IPS-20b (cell line): ENCODE measurements at regions not wholly inside any gene's neighbourhood (a gene's known extent, or its start where the extent isn't known, plus 50 kb on each side); places are given as distances from the start of the nearest gene placed in this dataset.

ENCODE experiments used
- H3K27ac ChIP-seq: one replicate; pipeline ENCODE4 v1.5.1; 2013; ENCODE audit warnings: low read length
- H3K27me3 ChIP-seq: 2 replicates; pipeline ENCODE4 v1.6.1; 2013; ENCODE audit warnings: mild to moderate bottlenecking, low read length, inconsistent platforms; ENCODE audit not compliant: insufficient read depth
- H3K36me3 ChIP-seq: 2 replicates; pipeline ENCODE4 v1.6.1; 2013; ENCODE audit warnings: low read depth, mild to moderate bottlenecking, inconsistent platforms, low read length, moderate library complexity; ENCODE audit not compliant: insufficient read depth
- H3K4me1 ChIP-seq: 2 replicates; pipeline ENCODE4 v1.6.1; 2013; ENCODE audit warnings: mild to moderate bottlenecking, control low read depth, inconsistent platforms, low read length, moderate library complexity; ENCODE audit not compliant: insufficient read depth
- H3K4me3 ChIP-seq: 2 replicates; pipeline ENCODE4 v1.5.1; 2013; ENCODE audit warnings: mild to moderate bottlenecking, low read length, inconsistent platforms
- H3K9ac ChIP-seq: 2 replicates; pipeline ENCODE4 v1.6.1; 2013; ENCODE audit warnings: low read depth, mild to moderate bottlenecking, inconsistent platforms, low read length, moderate library complexity
- H3K9me3 ChIP-seq: 2 replicates; pipeline ENCODE4 v1.6.1; 2013; ENCODE audit warnings: mild to moderate bottlenecking, low read depth, low read length, inconsistent platforms; ENCODE audit not compliant: insufficient read depth

DNA sequence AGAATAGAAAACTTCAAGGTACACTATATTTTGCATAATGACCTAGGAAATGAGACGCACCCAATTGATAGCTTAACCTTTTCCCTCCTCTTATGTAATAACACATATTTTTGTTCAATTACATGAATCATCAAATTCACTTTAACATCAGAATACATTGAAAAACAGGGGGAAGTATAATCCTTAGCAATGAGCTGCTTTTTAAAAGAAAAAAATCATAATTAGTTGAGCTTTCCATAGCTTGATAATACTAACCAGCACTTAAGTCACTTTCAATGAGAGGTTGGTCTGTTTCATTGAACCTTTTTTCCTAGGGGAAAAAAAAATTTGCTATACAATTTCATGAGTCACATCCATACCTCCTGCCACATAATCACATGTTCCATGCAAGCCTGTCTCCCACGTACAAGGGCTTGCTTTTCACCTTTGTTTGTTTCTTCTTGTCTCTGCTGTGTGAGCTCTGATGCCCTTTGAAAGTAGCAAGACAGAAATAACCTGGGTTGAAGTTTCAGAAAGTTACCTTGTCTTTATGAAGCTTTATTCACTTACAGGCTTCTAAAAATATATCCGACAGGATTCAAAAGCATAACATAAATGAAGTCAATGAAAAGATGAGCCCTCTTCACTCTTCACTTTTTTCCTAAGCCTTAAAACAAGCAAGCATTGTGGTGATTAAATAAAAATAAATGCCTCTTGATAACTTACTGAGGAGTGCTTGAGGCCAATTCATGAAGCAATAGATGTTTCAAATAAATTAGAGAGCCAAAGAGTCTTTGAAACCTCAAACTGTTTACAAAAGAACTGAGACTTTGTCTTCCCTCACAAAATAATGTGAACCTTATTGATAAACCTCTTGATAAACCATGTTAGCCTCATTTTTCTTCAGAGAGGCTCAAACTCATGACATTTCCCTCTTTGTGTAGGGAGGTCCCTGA is 108.5 kb downstream of the FEM1C start:
- peaks cover 8% of the 10 kb centered on the region for H3K9me3 ChIP-seq
- no peaks in the 10 kb centered on the region for H3K36me3 ChIP-seq
- H3K27ac ChIP-seq, result no peak overlapping the region
- H3K4me1 ChIP-seq, result no peaks in the 10 kb centered on the region
- H3K27me3 ChIP-seq, result no peaks in the 10 kb centered on the region
- H3K9ac ChIP-seq, result no peak overlapping the region
- H3K4me3 ChIP-seq, result no peak overlapping the region

GRCh38 chr5:115435065-115435777 is 109.4 kb downstream of the FEM1C start:
- Histone ChIP-seq H3K27me3 (no peaks in the 10 kb centered on the region), H3K4me3 (no peak overlapping the region), H3K9ac (no peak overlapping the region), H3K4me1 (no peaks in the 10 kb centered on the region), H3K9me3 (no peaks in the 10 kb centered on the region), H3K27ac (no peak overlapping the region), H3K36me3 (no peaks in the 10 kb centered on the region)

DNA sequence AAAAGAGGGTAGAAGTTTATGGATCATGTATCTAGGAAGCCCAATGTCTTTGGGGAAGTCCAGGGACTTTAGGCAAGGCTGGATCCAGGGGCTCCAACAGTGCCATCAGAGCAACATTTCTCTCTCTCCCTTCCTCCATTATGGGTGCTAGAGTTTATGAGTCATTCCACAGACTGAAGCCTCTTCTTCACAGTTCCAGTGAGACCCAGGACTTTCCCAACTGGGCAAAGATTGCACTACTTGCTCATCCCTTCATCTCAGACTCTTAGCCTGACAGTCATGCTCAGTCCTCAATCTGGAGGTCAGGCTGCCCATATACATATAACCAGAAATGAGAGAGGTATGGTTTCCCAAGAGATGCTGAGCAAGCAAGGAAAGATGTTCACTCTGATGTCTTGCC is 110.7 kb downstream of the FEM1C start:
- Histone ChIP-seq H3K4me1 (no peaks in the 10 kb centered on the region), H3K4me3 (no peak overlapping the region), H3K27me3 (no peaks in the 10 kb centered on the region), H3K36me3 (no peaks in the 10 kb centered on the region), H3K9me3 (no peaks in the 10 kb centered on the region), H3K27ac (no peak overlapping the region), H3K9ac (no peak overlapping the region)

GRCh38 chr5:115432691-115433090 is 111.9 kb downstream of the FEM1C start:
- no peaks in the 10 kb centered on the region for H3K4me1 ChIP-seq
- no peak overlapping the region for H3K4me3 ChIP-seq
- H3K9ac ChIP-seq, result no peak overlapping the region
- H3K27ac ChIP-seq, result no peak overlapping the region
- H3K36me3 ChIP-seq, result no peaks in the 10 kb centered on the region
- H3K9me3 ChIP-seq, result no peaks in the 10 kb centered on the region
- H3K27me3 ChIP-seq, result no peaks in the 10 kb centered on the region

GRCh38 chr5:115431116-115431515 is 113.5 kb downstream of the FEM1C start:
- Histone ChIP-seq H3K36me3 (no peaks in the 10 kb centered on the region), H3K27ac (no peak overlapping the region), H3K4me1 (peaks cover 7% of the 10 kb centered on the region; the same call in 1 of the 2 replicates), H3K9ac (no peak overlapping the region), H3K27me3 (no peaks in the 10 kb centered on the region), H3K4me3 (no peak overlapping the region), H3K9me3 (no peaks in the 10 kb centered on the region)

DNA sequence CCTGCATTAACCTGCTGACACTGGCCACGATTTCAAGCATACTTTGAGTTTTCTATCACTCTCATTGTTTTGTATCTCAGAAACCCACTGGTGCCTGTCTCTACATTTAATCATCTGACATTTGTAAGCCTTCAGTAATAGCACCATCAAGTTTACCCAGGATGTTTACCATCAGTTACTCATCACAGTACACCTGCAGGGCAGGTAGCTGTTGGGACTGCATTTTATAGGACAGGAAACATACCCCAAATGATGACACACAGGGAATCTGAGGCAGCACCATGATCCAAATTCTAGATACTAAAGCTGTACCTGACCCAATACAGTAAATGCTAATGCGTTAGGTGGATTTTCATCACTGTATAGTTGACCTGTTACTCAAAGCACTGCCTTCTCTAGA is 114.2 kb downstream of the FEM1C start:
- H3K27ac ChIP-seq, result no peak overlapping the region
- H3K4me3 ChIP-seq, result no peak overlapping the region
- no peak overlapping the region for H3K9ac ChIP-seq
- H3K27me3 ChIP-seq, result no peaks in the 10 kb centered on the region
- no peaks in the 10 kb centered on the region for H3K9me3 ChIP-seq
- H3K4me1 ChIP-seq, result peaks cover 7% of the 10 kb centered on the region; the same call in 1 of the 2 replicates
- no peaks in the 10 kb centered on the region for H3K36me3 ChIP-seq

DNA sequence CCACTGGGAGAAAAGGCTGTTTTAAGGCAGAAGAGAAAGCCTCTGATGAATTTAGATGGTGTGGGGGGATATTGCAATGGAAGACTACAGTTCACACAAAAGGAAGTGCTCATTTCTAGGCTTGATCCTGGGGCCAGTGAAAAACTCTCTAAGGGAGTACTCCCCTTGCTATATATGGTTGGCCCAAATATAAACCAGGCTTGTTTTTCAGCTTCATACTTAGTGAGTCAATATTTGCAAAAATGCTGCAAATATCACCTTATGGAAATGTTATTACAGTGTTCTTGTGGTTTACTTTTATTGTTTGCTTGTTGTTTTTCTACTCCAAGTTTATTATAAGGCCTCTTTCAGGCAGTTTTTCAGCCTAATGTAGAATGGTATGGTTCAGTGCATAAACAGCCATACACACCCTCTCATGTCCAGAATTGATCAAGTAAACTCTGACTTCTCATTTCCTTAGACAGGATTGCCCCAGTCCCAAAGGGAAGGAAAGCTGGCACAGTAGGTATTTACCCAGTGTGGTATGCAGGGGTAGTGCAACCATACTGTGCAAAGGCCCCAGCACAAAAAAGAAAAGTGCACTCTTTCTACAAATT is 115.1 kb downstream of the FEM1C start:
- no peaks in the 10 kb centered on the region for H3K9me3 ChIP-seq
- H3K27me3 ChIP-seq, result no peaks in the 10 kb centered on the region
- no peaks in the 10 kb centered on the region for H3K36me3 ChIP-seq
- H3K4me1 ChIP-seq, result peaks cover 7% of the 10 kb centered on the region; the same call in 1 of the 2 replicates
- no peak overlapping the region for H3K4me3 ChIP-seq
- H3K9ac ChIP-seq, result no peak overlapping the region
- H3K27ac ChIP-seq, result no peak overlapping the region

GRCh38 chr5:115428676-115429075 is 115.9 kb downstream of the FEM1C start:
- Histone ChIP-seq H3K4me3 (no peak overlapping the region), H3K9ac (no peak overlapping the region), H3K36me3 (no peaks in the 10 kb centered on the region), H3K9me3 (no peaks in the 10 kb centered on the region), H3K27me3 (no peaks in the 10 kb centered on the region), H3K27ac (no peak overlapping the region), H3K4me1 (peaks cover 7% of the 10 kb centered on the region; the same call in 1 of the 2 replicates)

DNA sequence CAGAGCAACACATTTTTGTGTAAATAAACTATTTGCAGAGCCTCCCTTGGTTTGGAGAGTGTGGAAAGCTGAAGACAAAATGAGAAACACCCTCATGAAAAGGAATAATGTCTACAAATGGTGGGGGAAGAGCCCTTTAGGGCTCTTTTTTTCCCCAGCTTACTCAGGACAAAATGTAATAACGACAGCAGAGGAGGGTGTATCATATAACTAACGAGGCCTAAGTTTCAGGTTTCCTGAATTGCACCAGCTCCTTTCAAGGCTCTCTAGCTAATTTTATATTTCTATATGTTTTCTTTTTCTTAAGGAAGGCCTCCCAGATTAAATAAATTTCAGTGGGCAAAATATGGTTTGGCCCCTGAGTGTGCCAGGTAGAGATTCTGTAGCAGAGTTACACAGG is 116.3 kb downstream of the FEM1C start:
- Histone ChIP-seq H3K27me3 (no peaks in the 10 kb centered on the region), H3K4me1 (peaks cover 7% of the 10 kb centered on the region; the same call in 1 of the 2 replicates), H3K9ac (no peak overlapping the region)

DNA sequence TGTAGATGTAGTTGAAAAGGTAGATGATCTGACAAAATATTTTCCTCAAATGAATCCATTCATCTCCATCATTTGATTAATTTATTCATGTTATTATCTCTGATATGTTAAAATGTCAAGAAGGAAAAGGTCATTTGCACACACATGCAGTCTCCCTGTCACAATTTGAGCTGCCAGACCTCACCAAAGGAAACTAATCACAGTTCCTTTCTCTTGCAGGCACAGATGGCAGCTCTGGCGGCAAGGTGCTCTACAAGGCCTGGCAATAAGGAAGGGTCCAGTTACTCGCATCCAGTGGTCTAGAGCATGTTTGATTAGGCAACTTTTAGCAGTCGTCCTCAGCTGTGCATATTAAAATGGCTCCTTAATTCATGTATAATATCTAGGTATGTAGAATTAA is 120.1 kb downstream of the FEM1C start:
- Histone ChIP-seq H3K27ac (no peak overlapping the region), H3K4me3 (no peak overlapping the region), H3K27me3 (no peaks in the 10 kb centered on the region), H3K9ac (no peak overlapping the region), H3K36me3 (no peaks in the 10 kb centered on the region), H3K9me3 (no peaks in the 10 kb centered on the region), H3K4me1 (peaks cover 9% of the 10 kb centered on the region; the same call in 1 of the 2 replicates)

More for the DNA sequence above, 116.3 kb downstream of the FEM1C start:
- Histone ChIP-seq H3K4me3 (no peak overlapping the region), H3K36me3 (no peaks in the 10 kb centered on the region), H3K27ac (no peak overlapping the region), H3K9me3 (no peaks in the 10 kb centered on the region)

- Histone ChIP-seq H3K9me3 (no peaks in the 10 kb centered on the region), H3K27me3 (no peaks in the 10 kb centered on the region), H3K4me3 (no peak overlapping the region), H3K4me1 (peaks cover 9% of the 10 kb centered on the region; the same call in 1 of the 2 replicates), H3K36me3 (no peaks in the 10 kb centered on the region), H3K9ac (no peak overlapping the region), H3K27ac (no peak overlapping the region)
Measured at GRCh38 chr5:115424030-115424429, 120.5 kb downstream of the FEM1C start.
